Activated B cell treated with CpG ODN at 0.5 μM for 24 hours (primary cell): ENCODE measurements at regions not wholly inside any gene's neighbourhood (a gene's known extent, or its start where the extent isn't known, plus 50 kb on each side); places are given as distances from the start of the nearest gene placed in this dataset.
"Not testable (repeated sequence)": the region's sequence is repeated elsewhere in the genome, so short reads cannot be mapped to it uniquely, and the experiment has no call there.

ENCODE experiments used
- ATAC-seq: fragments of 200-7000 bp; cut with Tn5 transposase; one replicate; pipeline ENCODE4 v1.10.0; 2021; ENCODE audit warnings: low read depth, mild to moderate bottlenecking, moderate library complexity
- CTCF ChIA-PET: fragments of 350-600 bp; sonication (Branson Sonifier 250); formaldehyde crosslinking; loops from one replicate; lab custom pipeline; 2021; ENCODE audit warnings: antibody characterized with exemption; lab: Charles Lee
- POLR2A ChIA-PET: fragments of 350-600 bp; sonication (Branson Sonifier 250); formaldehyde crosslinking; loops from one replicate; lab custom pipeline; 2021; ENCODE audit warnings: antibody characterized with exemption; lab: Charles Lee
- DNase-seq: peaks from one replicate; pipeline ENCODE4 v3.0.0; 2022
- H3K27ac Mint-ChIP-seq: one replicate; pipeline ENCODE4 v1.8.0; 2020; ENCODE audit warnings: mixed read lengths
- H3K27me3 Mint-ChIP-seq: one replicate; pipeline ENCODE4 v1.8.0; 2021; ENCODE audit warnings: mixed read lengths
- H3K36me3 Mint-ChIP-seq: one replicate; pipeline ENCODE4 v1.8.0; 2021; ENCODE audit warnings: low read depth, mixed read lengths
- H3K4me1 Mint-ChIP-seq: one replicate; pipeline ENCODE4 v1.8.0; 2021; ENCODE audit warnings: mixed read lengths
- H3K4me3 Mint-ChIP-seq: one replicate; pipeline ENCODE4 v1.8.0; 2020; ENCODE audit warnings: mild to moderate bottlenecking, mixed read lengths
- H3K9me3 Mint-ChIP-seq: one replicate; pipeline ENCODE4 v1.8.0; 2020; ENCODE audit warnings: mixed read lengths
- CTCF ChIP-seq: fragments of 200-600 bp; IDR thresholded peaks from one replicate; pipeline ENCODE4 v1.8.0; 2022; ENCODE audit warnings: antibody characterized with exemption, mild to moderate bottlenecking
- intact Hi-C: fragments of 100-400 bp; cut with micrococcal nuclease; formaldehyde crosslinking; loops from one replicate; pipeline ENCODE4 v1.15.1; 2024

- DNase-seq = no peak
- no peak overlapping the region for H3K4me3 Mint-ChIP-seq
- no peaks in the 10 kb centered on the region for H3K9me3 Mint-ChIP-seq
- no peaks in the 10 kb centered on the region for H3K27me3 Mint-ChIP-seq
- ChIA-PET POLR2A (no interaction called here), CTCF (no interaction called here)
- no peak for TF ChIP-seq CTCF
- no peaks in the 10 kb centered on the region for H3K4me1 Mint-ChIP-seq
- intact Hi-C loops = no loop called here
- ATAC-seq = no peak
- H3K36me3 Mint-ChIP-seq = no peaks in the 10 kb centered on the region
- no peak overlapping the region for H3K27ac Mint-ChIP-seq
Measured at GRCh38 chr12:82596483-82596882, 90.2 kb upstream of the TMTC2 start.

GRCh38 chr12:82600379-82600778 lies 86.3 kb upstream of the TMTC2 start:
- Mint-ChIP-seq H3K36me3 (no peaks in the 10 kb centered on the region), H3K27me3 (no peaks in the 10 kb centered on the region), H3K4me1 (no peaks in the 10 kb centered on the region), H3K9me3 (peaks cover 5% of the 10 kb centered on the region), H3K4me3 (no peak overlapping the region), H3K27ac (no peak overlapping the region)
- no peak for ATAC-seq
- CTCF ChIA-PET = no interaction called here
- no peak for TF ChIP-seq CTCF
- POLR2A ChIA-PET = no interaction called here
- no peak for DNase-seq
- intact Hi-C loops = no loop called here

GRCh38 chr12:82603647-82604046 lies 83.1 kb upstream of the TMTC2 start:
- intact Hi-C loops, CTCF ChIA-PET, H3K9me3 Mint-ChIP-seq, POLR2A ChIA-PET, DNase-seq, ATAC-seq, H3K27ac Mint-ChIP-seq, H3K27me3 Mint-ChIP-seq, H3K36me3 Mint-ChIP-seq, H3K4me1 Mint-ChIP-seq, H3K4me3 Mint-ChIP-seq: not testable (repeated sequence)

GRCh38 chr12:82605115-82605514 lies 81.6 kb upstream of the TMTC2 start:
- H3K36me3 Mint-ChIP-seq = no peaks in the 10 kb centered on the region
- H3K9me3 Mint-ChIP-seq = peaks cover 5% of the 10 kb centered on the region
- ChIA-PET POLR2A (no interaction called here), CTCF (no interaction called here)
- no peak overlapping the region for H3K4me3 Mint-ChIP-seq
- intact Hi-C loops = no loop called here
- no peak for DNase-seq
- no peak overlapping the region for H3K27ac Mint-ChIP-seq
- no peaks in the 10 kb centered on the region for H3K27me3 Mint-ChIP-seq
- no peak for ATAC-seq
- TF ChIP-seq CTCF = no peak
- no peaks in the 10 kb centered on the region for H3K4me1 Mint-ChIP-seq

- POLR2A ChIA-PET = no interaction called here
- Mint-ChIP-seq H3K4me3 (no peak overlapping the region), H3K27ac (no peak overlapping the region), H3K9me3 (no peaks in the 10 kb centered on the region), H3K36me3 (no peaks in the 10 kb centered on the region), H3K4me1 (no peaks in the 10 kb centered on the region), H3K27me3 (no peaks in the 10 kb centered on the region)
- no peak for TF ChIP-seq CTCF
- CTCF ChIA-PET = no interaction called here
- intact Hi-C loops = no loop called here
- DNase-seq = no peak
- ATAC-seq = no peak
Measured at GRCh38 chr12:82608706-82609105, 78.0 kb upstream of the TMTC2 start.

GRCh38 chr12:82609234-82609914 lies 77.3 kb upstream of the TMTC2 start:
- ATAC-seq (no peak), DNase-seq (no peak)
- H3K36me3 Mint-ChIP-seq = no peaks in the 10 kb centered on the region
- TF ChIP-seq CTCF = no peak
- no peaks in the 10 kb centered on the region for H3K9me3 Mint-ChIP-seq
- H3K27me3 Mint-ChIP-seq = no peaks in the 10 kb centered on the region
- H3K4me1 Mint-ChIP-seq = no peaks in the 10 kb centered on the region
- ChIA-PET CTCF (no interaction called here), POLR2A (no interaction called here)
- no peak overlapping the region for H3K27ac Mint-ChIP-seq
- no peak overlapping the region for H3K4me3 Mint-ChIP-seq
- intact Hi-C loops = no loop called here
